Heart left ventricle (tissue), 13 donors: ENCODE measurements at regions not wholly inside any gene's neighbourhood (a gene's known extent, or its start where the extent isn't known, plus 50 kb on each side); places are given as distances from the start of the nearest gene placed in this dataset.
"Not testable (repeated sequence)": the region's sequence is repeated elsewhere in the genome, so short reads cannot be mapped to it uniquely, and the experiment has no call there.

Experiments
- CTCF ChIP-seq, 12 donors: fragments of 200-600 bp; sonication (generic) in 4 of 12; IDR thresholded peaks; one replicate each; pipeline versions ENCODE4 v1.5.0 to v1.8.0; 2018 to 2022; ENCODE audit warnings: antibody characterized with exemption in 12 of 12, mild to moderate bottlenecking in 5 of 12
- POLR2A ChIP-seq, 2 donors: fragments of 450-650 bp; IDR thresholded peaks; one replicate each; pipeline ENCODE4 v1.6.1; 2017; ENCODE audit warnings: antibody characterized with exemption in 2 of 2, mild to moderate bottlenecking in 2 of 2, moderate library complexity in 2 of 2
- donor health status: ischemic (EF 13 %, LVEDD 7.1; RV severe dilation, severe dysfunction).
- donor health status: DM: no; HTN: yes; CAD: no.
- donor health status: DM: no; HTN: no; CAD: no.
- donor health status: ischemic (EF 25% LVEDD 6.9; RV normal size, moderate dysfunction).
- donor health status: ischemic (EF 25% LVEDD 5.7; RV mildly dilated, moderate dysfunction).
- donor health status: ischemic (EF 35%, LVEDD 5.7; RV mildly dilated, moderate dysfunction).
- donor health status: nonischemic (EF 11% LVEDD 7.7; RV severe dilation, severe dysfunction).
- donor health status: DM: yes; HTN: yes; CAD: no.
- donor health status: PGD.
- donor health status: ischemic (EF 29% LVEDD 5.4; RV normal size, mild dysfunction).
- donor health status: nonischemic (EF 23%, LVEDD 6.1; RV moderate dilation, normal function).

- not testable (repeated sequence) for TF ChIP-seq CTCF, POLR2A (IDR thresholded peaks at IDR 0.05)
Measured at GRCh38 chr1:213636778-213637177, 351.0 kb upstream of the PROX1 start.
